Stimulated activated CD4-positive, alpha-beta T cell treated with anti-CD3 and anti-CD28 coated beads, Interleukin-2, amount 100 ng/mL, for 48 hours (primary cell): ENCODE measurements at regions not wholly inside any gene's neighbourhood (a gene's known extent, or its start where the extent isn't known, plus 50 kb on each side); places are given as distances from the start of the nearest gene placed in this dataset.

Source experiments
- DNase-seq, 2 donors: peaks; one replicate each; pipeline ENCODE4 v3.0.0-alpha.2; 2020

GRCh38 chr2:7913974-7914373, 767.9 kb upstream of the ID2 start:
- DNase-seq, result no peak

DNA sequence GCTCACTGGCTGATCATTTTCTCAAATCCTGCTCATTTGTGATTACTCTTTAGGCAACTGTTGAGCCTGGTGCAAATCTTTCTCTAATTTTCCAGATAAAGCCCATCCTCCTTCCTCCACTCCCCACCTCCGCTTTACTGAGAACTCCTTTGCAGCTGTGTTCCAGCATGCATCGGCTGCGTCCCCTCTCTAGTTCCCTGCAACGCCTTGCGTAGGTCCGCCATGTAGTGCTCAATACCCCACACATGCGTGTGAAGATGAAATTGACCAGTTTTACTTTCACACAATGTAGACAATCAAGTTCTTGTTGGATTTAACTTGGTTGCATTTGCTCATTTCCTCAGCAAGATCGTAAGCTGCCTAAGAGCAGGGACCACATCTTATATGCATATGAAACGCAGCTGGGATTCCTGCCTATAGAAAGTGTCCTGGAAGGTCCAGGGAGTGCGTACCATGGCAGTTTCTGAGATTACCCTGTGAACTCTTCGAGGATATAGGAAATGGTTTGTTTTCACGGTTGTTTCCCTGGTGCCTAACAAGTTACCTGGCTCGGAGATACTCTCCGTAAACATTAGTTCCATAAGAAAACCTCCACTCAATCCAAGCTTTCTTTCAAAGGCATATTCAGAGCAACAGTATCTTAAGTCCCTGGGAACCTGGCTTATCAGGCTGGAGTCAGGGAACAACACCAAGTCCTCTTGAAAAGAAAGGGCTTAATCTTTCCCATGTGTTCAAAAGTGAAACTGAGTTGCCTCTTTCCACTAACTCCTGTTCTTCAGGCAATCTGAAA, 766.4 kb upstream of the ID2 start:
- DNase-seq, result no peak

- no peak for DNase-seq
Observed at GRCh38 chr2:7916670-7917069, 765.2 kb upstream of the ID2 start.

GRCh38 chr2:7919510-7919909, 762.3 kb upstream of the ID2 start:
- DNase-seq, result no peak

GRCh38 chr2:7924023-7924762, 757.7 kb upstream of the ID2 start:
- DNase-seq, result no peak

- DNase-seq, result no peak
Observed at GRCh38 chr2:7925506-7925905, 756.4 kb upstream of the ID2 start.

GRCh38 chr2:7927691-7928090, 754.2 kb upstream of the ID2 start:
- no peak for DNase-seq

DNA sequence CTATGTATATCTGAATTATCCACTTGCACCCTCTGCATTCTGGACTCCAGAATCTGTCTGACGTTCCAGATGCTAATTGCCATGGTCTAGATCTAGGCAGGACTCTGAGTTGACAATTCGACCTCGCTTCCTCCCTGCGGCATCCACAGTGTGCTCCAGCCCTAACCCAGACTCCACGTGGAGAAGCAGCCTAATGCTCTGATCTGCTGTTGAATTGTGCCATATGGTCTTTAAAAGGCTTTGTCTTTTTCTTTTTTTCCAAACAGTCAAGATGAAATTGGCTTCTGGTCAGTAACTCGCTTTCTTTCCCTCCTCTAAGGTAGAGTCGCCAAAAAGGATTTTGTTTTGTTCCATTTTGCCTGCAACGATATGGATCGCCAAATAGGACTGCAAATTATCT, 752.6 kb upstream of the ID2 start:
- DNase-seq, result no peak

GRCh38 chr2:7930800-7931635, 750.8 kb upstream of the ID2 start:
- no peak for DNase-seq

DNA sequence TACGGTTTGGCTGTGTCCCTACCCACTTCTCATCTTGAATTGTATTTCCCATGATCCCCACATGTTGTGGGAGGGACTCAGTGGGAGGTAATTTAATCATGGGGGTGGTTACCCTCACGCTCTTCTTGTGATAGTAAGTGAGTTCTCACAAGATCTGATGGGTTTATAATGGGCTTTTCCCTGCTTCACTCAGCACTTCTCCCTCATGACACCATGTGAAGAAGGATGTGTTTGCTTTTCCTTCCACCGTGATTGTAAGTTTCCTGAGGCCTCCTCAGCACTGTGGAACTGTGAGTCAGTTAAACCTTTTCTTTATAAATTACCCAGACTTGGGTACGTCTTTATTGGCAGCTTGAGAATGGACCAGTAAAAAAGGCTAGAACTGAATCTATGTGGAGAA, 750.0 kb upstream of the ID2 start:
- DNase-seq, result no peak

DNA sequence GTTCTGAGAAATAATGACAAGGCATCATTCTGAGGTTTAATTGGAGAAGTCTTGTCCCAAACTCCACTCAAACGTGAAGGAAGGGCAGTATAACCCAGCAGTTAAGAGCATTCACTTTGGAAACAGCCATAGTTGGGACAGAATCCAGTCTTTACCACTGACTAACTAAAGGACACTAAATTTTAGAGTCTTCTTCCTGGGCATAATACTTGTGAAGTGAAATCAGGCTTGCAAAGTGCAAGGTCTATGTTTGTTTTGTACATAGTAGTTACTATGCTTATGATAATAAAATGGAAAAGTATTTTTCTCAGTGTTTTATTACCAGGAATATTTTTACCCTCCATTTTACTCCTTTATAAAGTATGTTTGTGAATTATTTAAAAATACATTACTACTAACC, 748.2 kb upstream of the ID2 start:
- no peak for DNase-seq

DNA sequence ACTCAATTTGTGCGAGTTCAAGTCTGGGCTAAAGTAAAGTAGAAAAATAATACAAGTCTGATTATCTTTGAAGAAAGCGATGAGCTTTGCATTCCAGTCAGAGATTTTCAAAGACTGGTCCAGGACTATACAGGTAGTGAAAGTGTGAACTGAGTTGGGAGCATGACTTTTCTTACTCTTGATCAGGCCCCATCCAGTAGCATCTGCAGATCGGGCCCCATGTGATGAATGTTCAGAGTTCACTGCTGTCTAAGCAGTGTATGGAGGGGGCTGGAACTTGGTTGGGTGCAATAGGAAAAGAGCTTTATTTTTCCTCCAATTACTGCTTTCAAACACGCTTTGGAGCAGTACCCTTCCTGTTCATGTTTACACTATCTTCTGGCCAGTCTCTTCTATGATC, 747.4 kb upstream of the ID2 start:
- DNase-seq, result no peak

GRCh38 chr2:7937082-7937481, 744.8 kb upstream of the ID2 start:
- DNase-seq, result no peak

GRCh38 chr2:7940723-7941122, 741.1 kb upstream of the ID2 start:
- DNase-seq, result no peak

- DNase-seq, result no peak
Observed at GRCh38 chr2:7943446-7943845, 738.4 kb upstream of the ID2 start.

DNA sequence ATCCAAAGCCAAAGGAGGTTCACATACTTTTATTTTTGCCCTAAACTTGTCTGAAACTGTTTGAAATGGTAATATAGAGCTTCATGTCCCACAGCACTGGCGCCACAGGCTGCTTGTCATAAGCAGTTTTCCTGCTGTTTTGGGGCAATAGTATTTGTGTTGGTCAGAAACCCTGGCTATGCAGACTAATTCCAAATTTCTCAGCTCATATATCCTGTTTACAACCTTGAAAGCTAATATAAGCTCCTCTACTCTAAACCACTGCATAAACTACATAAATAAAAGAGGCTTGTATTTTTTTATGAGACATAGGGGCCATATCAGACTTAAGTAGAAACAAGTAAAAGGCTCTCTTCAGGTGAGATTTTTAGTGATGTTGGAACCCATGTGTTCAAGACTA, 736.8 kb upstream of the ID2 start:
- no peak for DNase-seq

DNA sequence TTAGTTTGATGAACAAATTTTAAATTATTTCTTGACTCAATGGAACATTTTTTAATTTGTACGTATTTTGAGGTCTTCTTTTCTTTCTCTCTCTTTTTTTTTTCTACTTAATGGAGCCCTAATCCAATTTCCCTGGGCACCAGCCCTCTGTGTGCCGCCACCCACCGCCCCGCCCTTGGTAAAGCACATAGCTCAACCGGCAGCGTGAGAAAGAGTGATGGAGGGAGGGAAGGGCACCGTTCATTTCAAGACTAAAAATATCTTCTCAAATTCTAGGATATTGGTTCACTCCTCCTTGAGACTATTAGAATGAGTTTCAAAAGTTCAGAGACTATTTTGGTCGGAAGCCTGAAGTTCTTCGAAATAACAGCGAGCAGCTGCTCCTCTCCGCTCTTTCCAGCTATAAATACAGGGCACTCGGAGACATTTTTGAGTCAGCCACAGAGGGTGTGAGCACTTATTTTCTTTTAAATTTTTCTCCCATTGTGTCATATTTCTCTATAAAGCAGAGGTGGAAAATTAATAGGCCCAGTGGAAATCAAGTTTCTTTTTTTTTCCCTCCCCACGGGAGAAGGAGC, 731.7 kb upstream of the ID2 start:
- DNase-seq, result no peak

- DNase-seq, result no peak
Observed at GRCh38 chr2:7951001-7951400, 730.9 kb upstream of the ID2 start.

DNA sequence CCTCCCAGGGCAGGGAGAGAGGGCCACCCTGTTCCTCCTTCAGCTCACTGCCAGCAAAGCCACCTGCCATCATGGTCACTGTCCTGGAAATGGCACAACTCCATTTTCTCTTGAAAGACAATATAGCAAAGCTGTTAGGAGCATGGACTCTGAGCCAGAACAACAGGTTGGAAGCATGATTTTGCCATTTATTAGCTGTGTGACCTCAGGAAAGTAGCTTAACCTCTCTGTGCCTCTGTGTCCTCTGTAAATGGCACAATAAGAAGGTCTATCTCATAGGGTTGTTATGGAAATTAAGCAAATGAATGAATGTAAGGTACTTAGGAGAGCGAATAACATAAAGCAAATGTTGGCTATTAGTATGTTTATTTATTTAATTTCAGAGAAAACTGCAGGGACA, 730.4 kb upstream of the ID2 start:
- DNase-seq, result no peak

GRCh38 chr2:7952046-7952745, 729.7 kb upstream of the ID2 start:
- DNase-seq, result no peak

DNA sequence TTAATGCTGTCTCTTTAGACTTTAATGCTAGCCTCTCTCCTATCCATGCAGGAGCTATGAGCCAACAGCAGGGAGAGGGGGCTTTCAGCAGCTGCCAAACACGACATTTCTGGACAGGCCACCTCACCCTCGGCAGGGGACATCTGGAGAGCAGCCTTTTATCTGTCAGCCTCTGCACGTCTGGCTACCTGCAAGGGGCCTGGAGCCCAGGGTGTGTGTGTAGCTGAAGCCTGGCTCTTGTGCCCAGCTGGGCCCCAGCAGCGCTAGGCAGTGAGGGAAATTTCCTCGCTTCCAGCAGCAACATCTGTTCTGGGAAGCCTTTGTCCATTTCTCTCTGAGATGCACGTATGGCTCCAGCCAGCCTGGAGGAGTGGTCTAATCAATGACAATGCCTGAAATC, 728.7 kb upstream of the ID2 start:
- no peak for DNase-seq

GRCh38 chr2:7954234-7954633, 727.6 kb upstream of the ID2 start:
- no peak for DNase-seq
